HG03457 (cell line): ENCODE measurements at regions not wholly inside any gene's neighbourhood (a gene's known extent, or its start where the extent isn't known, plus 50 kb on each side); places are given as distances from the start of the nearest gene placed in this dataset.

Source experiments
- ATAC-seq: cut with Tn5 transposase; IDR thresholded peaks from one replicate; pipeline ENCODE4 v1.9.1; 2021; ENCODE audit warnings: moderate number of reproducible peaks; ENCODE audit not compliant: unreplicated experiment

DNA sequence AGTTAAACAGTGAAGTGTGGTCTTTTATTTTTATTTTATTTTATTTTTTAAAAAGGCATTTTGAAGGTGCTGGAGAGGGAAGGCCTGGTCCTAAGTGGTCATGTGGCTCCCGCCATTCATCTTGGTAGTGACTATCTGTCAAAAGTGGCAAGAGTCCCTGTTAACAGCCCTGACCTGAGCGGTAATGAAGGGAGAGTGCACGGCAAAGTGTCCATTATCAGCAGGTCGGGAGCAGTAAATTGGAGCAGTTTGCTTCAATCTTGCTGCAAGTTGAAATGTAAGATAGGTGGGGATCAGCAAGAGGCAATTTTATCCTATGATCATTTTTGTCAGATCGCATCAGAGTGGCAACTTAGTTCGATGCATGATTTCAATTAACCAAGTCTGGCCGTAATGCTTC, 227.4 kb upstream of the SP4 start:
- no peak for ATAC-seq

DNA sequence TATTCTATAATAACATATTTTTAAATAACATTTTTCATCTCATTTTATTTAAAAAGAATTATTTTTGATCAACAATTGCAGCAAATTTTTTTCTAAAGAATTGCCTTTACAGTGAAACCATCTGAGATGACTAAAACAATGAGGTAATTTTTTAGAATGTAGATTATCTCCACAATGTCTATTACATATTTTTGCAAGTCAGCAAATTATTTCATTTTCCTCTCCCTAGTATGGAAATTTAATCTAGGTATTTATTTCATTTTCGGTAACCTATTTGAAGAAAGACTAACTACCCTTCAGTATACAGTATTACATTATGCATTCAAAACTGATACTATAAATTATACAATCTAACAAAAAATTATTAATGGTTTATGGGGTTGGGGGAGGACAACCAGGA, 213.2 kb upstream of the SP4 start:
- ATAC-seq, result no peak

DNA sequence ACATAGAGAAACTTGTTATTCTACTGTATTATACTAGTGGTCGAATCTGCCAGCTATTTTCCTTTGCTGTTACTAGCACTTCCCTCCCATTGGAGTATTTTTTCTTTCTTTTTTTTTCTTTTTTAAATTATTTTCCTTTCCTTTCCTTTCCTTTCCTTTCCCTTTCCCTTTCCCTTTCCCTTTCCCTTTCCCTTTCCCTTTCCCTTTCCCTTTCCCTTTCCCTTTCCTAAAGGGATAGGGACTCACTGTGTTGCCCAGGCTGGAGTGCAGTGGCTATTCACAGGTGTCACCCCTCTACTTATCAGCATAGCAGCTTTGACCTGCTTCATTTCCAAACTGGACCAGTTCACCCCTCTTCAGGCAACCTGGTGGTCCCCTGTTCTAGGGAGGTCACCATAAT, 212.6 kb upstream of the SP4 start:
- no peak for ATAC-seq

DNA sequence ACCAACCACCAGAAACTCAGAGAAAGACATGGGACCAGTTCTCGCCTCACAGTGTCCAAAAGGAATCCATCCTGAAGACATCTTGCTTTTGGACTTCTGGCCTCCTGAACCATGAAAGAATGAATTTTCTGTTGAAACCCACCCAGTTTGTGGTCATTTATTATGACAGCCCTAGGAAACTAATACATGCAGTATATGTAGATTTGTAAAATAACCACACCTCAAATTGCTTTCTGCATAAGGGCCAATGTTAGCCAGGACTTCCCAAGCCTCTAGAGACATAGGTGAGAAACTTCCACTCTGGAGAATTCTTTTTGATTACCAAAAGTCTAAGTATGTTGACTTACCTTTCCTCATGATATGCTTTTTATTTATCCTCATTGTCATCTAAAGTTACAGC, 210.5 kb upstream of the SP4 start:
- ATAC-seq, result no peak

DNA sequence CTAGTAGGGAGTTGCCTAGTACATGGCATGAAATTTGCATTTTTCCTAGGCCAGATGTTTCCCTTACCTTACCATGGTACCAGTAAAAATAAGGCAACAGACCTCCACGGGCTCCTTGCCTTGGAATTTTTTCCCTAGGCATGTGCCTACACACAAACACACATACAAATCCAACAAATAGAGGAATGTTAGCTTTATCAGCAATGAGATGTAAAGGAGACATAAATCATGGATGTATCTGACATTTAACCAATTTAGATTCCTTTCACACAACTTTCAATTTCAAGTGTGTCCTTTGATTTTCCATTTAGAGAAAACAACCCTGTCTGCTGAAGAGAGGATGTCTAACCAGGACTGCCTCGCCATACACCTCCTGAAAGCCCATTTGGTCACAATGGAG, 209.7 kb upstream of the SP4 start:
- ATAC-seq, result no peak

DNA sequence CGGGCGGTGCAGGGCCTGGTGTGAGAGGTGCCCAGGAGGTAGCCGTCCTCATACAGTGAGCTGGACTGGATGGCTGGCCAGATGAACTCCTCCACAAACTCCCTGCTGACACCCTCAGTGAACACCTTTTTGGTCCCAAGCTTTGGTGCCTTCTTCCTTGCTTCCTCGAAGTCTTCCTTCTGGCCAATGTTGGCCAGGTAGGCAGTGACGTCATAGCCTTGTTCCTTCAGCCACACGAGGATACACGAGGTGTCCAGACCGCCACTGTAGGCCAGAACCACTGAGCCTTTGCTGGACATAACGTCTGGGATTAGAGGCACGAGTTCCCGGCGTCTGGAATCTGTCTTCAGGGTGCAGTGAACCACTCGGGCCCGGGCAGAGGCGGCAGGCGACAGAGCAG, 206.8 kb upstream of the SP4 start:
- ATAC-seq, result no peak

DNA sequence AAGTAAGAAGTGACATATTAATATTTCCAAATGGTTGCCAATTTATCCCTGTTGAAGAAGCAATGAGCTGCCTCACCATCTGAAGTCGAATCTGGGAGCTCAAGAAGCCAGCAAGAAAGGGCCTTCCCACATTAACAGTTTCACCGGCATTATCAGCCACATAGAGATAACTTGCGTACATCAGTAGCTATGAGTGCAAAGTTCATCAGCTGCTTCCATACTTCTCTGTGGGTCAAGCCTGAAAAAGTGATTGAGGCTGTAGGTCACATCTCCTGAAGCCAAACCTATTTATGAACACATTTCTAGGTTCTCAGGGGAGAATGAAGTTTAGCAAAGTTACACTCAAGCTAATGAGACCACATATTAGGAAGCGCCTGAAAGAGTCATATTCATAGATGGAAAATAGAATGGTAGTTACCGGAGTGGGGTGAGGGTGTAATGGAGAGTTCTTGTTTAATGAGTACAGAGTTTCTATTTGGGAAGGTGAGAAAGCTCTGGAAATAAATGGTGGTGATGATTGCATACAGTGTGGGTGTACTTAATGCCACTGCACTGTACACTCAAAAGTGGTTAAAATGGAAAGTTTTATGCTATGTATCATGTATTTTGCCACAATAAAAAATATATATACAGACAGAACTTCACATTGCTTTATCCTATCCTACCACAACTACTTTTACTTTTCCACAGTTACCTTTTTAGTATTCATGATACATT, 189.3 kb upstream of the SP4 start:
- no peak for ATAC-seq

DNA sequence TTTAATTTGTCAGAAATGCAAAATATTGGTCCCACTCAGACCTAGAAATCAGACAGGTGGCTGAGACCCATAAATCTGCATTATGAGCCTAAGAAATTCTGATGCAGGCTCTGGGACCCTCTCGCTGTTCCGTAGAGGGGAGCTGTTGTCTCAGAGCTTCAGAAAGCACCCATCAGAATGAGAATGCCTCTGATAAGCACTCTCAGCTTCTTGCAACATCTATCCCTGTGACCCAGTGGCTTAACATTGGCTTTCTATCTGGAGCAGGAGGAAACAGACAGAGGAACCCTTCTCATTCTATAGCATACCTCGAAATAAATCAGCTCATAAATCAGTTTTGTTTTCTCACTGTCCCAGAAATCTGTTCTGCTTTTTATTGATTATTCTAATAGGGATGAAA, 184.6 kb upstream of the SP4 start:
- ATAC-seq, result no peak

DNA sequence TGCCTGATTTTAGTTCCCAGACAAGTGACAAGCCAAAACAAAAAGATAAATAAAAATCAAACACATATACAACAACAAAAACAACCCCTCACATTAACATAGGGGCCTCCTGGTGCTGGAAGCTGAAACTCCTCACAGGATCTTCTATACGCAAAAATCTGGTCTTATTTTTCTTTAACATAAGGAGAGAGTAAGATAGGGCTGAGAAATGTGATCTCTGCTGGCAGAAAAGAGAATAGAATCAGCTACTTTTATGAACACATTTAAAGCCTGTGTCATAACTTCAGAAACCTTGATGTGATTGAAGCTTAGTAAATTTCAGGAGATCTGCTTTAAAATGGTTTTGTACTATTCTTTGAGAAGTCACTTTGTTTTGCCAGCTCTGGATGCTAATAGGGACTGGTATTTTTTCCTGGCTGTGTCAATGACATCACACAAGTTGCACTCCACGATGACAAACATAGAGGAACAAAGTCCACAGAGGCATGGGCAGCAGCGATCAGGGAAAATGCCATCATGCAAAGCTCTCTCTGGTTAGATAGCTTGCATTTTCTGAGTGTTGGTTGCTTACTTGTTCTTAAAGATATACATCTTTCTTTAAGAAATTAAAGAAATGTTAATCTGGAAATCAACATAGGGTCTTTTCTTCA, 176.6 kb upstream of the SP4 start:
- no peak for ATAC-seq

DNA sequence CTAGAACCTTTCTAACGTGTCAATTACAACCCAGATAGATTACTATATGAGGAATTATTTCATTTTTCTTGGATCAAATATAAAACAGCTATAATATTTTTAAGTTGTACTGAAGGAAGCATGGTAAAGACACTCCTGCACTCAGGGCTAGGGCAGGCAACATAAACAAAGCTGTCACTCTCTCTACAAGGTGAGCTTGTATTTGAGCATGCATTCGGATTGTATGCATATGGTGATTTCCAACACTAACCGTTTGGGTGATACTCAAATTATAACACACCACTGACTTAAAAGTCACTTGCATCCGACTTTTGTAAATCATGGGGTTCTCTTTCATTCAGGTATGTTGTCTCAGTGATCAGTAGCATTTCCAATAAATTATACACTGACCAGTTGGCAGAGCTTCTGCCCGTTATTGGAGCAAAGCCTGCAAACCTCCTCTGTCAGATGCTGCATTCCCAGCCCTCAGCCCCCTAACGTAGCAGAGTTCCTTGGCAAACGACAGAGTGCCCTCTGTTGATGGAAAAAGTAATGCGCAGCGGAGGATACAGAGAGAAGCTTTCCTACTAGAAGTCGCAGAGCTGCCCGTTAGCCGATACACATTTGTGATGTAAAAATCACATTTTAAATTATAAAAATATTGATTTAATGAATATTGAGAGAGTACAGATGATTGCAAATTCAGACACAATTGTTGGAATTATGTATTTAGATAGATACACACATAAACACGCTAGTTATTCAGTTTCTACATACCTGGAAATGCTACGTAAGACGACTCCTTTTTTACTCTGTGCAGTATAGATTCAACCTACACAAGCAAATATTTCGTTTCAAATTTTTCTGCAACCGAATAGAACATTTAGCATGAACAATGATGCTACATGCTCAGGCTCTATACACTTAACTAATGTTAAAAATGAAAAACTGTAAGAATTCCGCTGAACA, 173.9 kb upstream of the SP4 start:
- no peak for ATAC-seq

DNA sequence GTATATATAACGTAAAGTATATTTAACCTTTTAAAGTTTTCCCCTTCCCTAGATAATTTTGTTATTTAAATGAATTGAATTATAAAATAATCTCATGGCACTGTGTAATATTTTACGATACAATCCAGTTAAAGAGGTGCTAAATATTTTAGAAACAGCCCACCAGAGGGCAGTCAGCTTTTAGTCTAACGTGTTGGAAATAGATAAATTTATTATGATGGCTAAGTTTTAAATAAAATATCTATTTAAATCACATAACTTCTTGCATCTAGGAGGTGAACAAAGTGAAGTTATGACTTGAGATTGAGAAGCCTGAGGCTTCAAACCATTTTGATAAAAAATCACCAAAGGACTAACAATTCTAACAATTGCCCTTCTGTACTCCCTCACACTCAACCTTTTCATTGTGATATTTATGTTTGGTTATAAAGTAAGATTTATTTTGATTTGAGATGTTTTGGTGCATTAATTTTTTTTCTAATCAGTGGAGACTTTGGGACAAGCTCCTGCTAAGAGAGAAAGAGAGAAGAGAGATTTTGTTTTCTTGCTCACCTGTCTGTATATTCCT, 171.5 kb upstream of the SP4 start:
- no peak for ATAC-seq

DNA sequence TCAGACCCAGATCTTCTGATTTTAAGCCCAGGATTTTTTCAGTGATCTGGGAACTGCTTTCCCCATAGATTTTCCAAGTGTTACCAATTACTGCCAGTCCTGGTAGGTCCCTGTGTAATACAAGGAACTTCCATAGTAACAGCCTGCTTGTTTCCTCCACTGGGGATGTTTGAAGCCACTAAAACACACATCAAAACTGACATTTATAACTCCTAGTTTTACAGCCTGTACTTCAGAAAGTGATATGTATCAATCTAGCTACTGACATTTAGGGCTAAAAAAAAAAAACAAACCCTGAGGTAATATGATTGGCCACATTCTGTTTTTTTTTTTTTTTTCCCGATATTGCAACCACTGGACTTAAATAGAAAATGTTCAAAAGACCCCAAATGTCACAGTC, 166.9 kb upstream of the SP4 start:
- ATAC-seq, result no peak

DNA sequence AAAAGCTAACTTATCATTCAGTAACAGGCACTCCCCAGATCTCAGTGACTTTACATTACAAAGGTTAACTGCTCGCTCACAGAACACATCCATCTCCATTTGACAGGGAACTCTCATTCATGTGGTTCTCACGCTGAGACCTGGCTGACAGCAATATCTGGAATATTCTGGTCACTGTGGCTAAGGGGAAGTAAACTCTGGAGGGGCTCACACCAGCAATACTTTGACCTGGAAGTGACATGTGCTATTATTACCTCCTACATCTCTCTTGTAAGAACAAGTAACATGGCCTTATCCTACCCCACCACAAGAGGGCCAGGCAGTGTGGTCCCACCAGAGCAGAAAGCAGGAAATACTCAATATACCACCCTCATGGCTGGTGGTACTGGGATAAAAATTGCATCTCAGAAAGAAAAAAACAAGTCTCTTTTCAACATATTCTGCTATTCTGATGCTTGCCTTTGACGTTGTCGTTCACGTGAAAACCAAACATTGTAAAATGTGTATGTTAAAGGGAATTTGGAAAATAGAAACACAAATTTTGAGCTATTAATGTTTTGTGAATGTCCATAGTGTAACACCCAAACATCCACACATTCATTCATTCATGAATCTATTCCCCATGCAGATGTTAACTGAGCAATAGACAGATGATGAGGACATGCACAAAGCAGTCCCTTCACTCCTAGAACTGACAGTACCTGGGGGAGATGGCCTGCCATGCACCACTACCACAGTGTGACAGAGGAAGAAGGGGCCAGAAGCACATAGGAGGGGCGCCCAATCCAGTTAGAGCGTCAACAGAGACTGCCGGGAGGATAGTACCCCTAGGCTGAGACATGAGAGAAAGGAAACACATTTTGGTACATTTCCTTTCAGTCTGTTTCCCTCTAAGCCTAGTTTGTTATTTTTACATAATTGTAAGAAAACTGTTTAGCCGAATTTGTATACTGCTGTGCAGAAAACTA, 166.0 kb upstream of the SP4 start:
- no peak for ATAC-seq

DNA sequence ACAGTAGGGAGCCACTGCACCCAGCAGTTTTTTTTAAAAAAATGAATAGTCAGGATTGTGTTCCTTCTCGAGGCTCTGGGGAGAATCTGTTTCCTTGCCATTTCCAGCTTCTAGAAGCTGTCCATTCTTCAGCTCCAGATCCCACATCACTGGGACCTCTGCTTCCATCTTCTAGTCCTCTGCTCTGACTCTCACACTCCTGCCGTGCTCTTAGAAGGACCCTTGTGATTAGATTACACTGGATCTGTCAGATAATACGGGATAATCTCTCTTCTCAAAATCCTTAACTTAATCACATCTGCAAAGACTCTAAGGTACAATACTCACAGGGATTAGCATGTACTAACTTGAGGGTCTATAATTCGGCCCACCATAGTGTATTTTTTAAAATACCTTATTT, 158.9 kb upstream of the SP4 start:
- no peak for ATAC-seq

DNA sequence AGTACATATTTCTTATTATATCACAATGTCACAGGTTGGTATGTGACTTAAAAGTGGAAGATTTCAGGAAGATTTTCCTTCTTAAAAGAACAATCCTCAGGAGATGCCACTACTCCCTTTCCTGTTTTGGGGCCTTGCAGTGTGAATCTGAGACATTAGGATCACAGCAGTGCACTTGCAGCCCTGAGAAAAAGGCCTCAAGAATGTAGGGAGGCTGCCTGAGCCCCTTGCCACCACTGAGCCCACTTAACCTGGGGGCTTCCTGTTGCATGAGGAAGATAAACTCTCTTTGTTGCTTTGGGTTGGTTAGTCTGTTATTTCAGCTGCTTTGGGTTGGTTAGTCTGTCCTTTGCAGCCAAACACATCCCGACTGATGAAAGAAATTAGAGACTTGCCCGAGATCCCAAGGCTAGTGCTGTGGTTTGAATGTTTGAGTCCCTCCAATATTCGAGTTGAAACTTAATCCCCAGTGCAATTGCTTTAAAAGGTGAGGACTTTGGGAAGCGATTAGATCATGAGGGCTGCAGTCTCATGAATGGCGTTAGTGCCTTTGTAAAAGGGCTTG, 151.3 kb upstream of the SP4 start:
- no peak for ATAC-seq

DNA sequence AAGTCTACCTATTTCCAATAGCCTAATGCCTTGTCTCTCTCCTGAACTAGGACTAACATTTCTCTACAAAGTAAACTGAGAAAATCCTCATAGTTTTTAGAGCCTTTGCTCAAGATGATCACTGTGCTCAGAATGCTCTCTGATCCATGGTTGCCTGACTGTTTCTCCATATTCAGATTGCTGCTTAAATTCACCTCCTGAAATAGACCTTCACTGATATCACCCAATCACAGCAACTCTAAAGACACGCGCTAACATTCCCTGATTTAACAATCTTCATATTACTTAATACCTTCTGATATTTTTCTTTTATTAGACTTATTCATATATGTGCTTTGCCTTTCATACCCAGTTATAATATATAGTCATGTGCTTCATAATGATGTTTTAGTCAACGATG, 148.9 kb upstream of the SP4 start:
- ATAC-seq, result no peak

DNA sequence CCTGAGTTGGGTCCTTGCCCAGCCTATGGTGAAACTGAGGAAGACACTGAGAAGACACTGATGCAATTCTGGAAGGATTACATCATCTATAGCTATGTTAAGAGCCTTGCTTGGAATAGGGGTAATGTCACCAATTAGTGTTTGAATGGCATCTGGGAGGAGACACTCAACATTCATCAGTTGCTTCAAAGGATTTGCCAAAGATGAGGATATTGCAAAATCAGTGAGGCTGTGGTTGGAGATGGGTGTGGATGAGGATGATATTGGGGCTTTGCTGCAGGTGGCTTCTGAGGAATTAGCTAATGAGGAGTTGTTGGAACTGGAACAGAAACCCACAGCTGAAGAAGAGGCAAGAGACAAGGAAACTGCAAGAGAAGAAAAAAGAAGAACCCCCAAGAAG, 146.7 kb upstream of the SP4 start:
- ATAC-seq, result no peak

DNA sequence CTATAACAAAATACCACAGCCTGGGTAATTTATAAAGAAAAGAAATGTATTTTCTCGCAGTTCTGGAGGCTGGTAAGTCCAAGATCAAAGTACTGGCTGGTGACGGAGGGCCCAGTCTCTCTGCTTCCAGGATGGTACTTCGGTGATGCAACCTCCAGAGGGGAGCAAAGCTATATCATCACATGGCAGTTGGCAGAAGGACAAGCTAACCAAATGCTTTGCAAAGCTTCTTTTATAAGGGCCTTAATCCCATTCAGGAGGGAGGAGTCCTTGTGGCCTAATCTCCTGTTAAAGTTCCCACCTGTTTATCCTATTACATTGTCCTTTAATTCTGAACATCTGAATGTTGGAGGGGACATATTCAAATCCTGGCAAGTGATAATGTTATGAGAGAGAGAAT, 134.1 kb upstream of the SP4 start:
- ATAC-seq, result no peak

DNA sequence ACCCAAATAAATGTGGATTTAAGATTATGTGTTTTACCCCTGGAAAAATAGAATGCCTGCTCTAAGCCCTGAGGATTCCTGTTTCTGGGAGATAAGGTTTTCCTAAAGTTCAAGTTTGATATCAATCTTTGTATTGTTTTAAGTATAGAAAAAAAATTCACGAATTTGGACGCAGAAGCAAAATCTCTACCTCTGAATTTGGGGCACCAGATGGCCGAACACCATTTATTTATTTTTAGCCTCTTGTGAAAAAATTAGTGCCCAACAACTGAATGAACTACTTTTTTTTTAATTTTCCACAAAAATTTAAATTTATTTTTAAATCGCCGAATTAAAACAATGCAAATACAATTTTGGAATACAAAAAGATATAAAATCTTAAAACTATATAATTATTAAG, 128.1 kb upstream of the SP4 start:
- ATAC-seq, result no peak

DNA sequence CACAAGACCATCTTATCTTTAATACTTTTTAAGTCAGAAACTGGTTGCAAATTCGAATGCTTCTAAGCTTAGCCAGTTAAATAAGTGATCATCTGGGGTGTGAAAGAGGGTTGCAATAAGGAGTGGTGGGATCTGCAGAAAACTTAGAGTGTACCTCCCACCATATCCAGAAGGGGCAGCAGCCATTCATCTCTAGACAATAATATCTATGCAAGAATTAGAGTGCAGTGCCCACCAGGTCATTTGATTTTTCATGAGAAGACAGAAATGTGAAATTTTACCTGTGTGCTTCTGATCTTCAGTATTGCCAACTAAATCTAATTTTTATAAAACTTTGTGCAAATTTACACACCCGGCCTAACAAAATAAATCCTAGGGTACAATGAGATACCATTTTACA, 127.2 kb upstream of the SP4 start:
- ATAC-seq, result no peak
